ENCODE measurements at regions not wholly inside any gene's neighbourhood (a gene's known extent, or its start where the extent isn't known, plus 50 kb on each side); places are given as distances from the start of the nearest gene placed in this dataset.
"Not testable (repeated sequence)": the region's sequence is repeated elsewhere in the genome, so short reads cannot be mapped to it uniquely, and the experiment has no call there.

- WGBS, 2 donors = 76 to 100% methylated on average over 1 of the region's 1 CpG
- TF ChIP-seq POLR2A (IDR thresholded peaks at IDR 0.05) (no peak), CTCF (IDR thresholded peaks at IDR 0.05) (no peak)
- no peak for DNase-seq (ENCODE audit: low spot score in 2 of 2)
- no peak overlapping the region for H3K4me3 ChIP-seq (ENCODE audit: low read depth, poor library complexity, severe bottlenecking)
- intact Hi-C loops (cut with DNase I; ENCODE audit: low total_unique reads) = no loop called here
Observed at GRCh38 chrX:63285375-63285774, 65.8 kb downstream of the SPIN4 start.

- TF ChIP-seq POLR2A (IDR thresholded peaks at IDR 0.05) = no peak
- TF ChIP-seq CTCF (IDR thresholded peaks at IDR 0.05) = no peak
- WGBS, 2 donors = 68 to 79% methylated on average over 2 of the region's 2 CpGs
- DNase-seq (ENCODE audit: low spot score in 2 of 2) = no peak
- intact Hi-C loops (cut with DNase I; ENCODE audit: low total_unique reads) = no loop called here
- no peak overlapping the region for H3K4me3 ChIP-seq (ENCODE audit: low read depth, poor library complexity, severe bottlenecking)
Observed at GRCh38 chrX:63284659-63285058, 66.5 kb downstream of the SPIN4 start.

GRCh38 chrX:63283348-63283747 is 67.8 kb downstream of the SPIN4 start:
- TF ChIP-seq CTCF (IDR thresholded peaks at IDR 0.05) (no peak), POLR2A (IDR thresholded peaks at IDR 0.05) (no peak)
- intact Hi-C loops (cut with DNase I; ENCODE audit: low total_unique reads) = no loop called here

GRCh38 chrX:63282828-63283227 is 68.3 kb downstream of the SPIN4 start:
- intact Hi-C loops (cut with DNase I; ENCODE audit: low total_unique reads) = no loop called here
- TF ChIP-seq POLR2A (IDR thresholded peaks at IDR 0.05) (no peak), CTCF (IDR thresholded peaks at IDR 0.05) (no peak)

More at GRCh38 chrX:63283348-63283747, 67.8 kb downstream of the SPIN4 start:
- 46 to 77% methylated on average over 2 to 4 of the region's 4 CpGs for WGBS, 2 donors
- DNase-seq (ENCODE audit: low spot score in 2 of 2) = no peak
- no peak overlapping the region for H3K4me3 ChIP-seq (ENCODE audit: low read depth, poor library complexity, severe bottlenecking)

GRCh38 chrX:63282077-63282476 is 69.1 kb downstream of the SPIN4 start:
- intact Hi-C loops (cut with DNase I; ENCODE audit: low total_unique reads) = no loop called here
- DNase-seq (ENCODE audit: low spot score in 2 of 2) = no peak
- TF ChIP-seq POLR2A (IDR thresholded peaks at IDR 0.05) (no peak), CTCF (IDR thresholded peaks at IDR 0.05) (no peak)
- no peak overlapping the region for H3K4me3 ChIP-seq (ENCODE audit: low read depth, poor library complexity, severe bottlenecking)
- WGBS, 2 donors = 31 to 51% methylated on average over 2 of the region's 2 CpGs

More at GRCh38 chrX:63282828-63283227, 68.3 kb downstream of the SPIN4 start:
- no peak overlapping the region for H3K4me3 ChIP-seq (ENCODE audit: low read depth, poor library complexity, severe bottlenecking)
- no peak for DNase-seq (ENCODE audit: low spot score in 2 of 2)

- intact Hi-C loops (cut with DNase I; ENCODE audit: low total_unique reads) = no loop called here
- 68 to 75% methylated on average over 6 of the region's 6 CpGs for WGBS, 2 donors
- no peak overlapping the region for H3K4me3 ChIP-seq (ENCODE audit: low read depth, poor library complexity, severe bottlenecking)
- TF ChIP-seq CTCF (IDR thresholded peaks at IDR 0.05) (no peak), POLR2A (IDR thresholded peaks at IDR 0.05) (no peak)
- no peak for DNase-seq (ENCODE audit: low spot score in 2 of 2)
Observed at GRCh38 chrX:63281465-63281864, 69.7 kb downstream of the SPIN4 start.

GRCh38 chrX:63277394-63277793 is 73.7 kb downstream of the SPIN4 start:
- H3K4me3 ChIP-seq (ENCODE audit: low read depth, poor library complexity, severe bottlenecking); intact Hi-C loops (cut with DNase I; ENCODE audit: low total_unique reads); DNase-seq (ENCODE audit: low spot score in 2 of 2): not testable (repeated sequence)
- 75 to 96% methylated on average over 3 of the region's 3 CpGs for WGBS, 2 donors

All from lower leg skin (tissue), 4 donors.